GM23338 (cell line): ENCODE measurements at regions not wholly inside any gene's neighbourhood (a gene's known extent, or its start where the extent isn't known, plus 50 kb on each side); places are given as distances from the start of the nearest gene placed in this dataset.

Experiments
- ATAC-seq: fragments of 200-7000 bp; cut with Tn5 transposase; 3 replicates; pipeline ENCODE4 v1.9.1; 2020
- DNase-seq: peaks from one replicate; pipeline ENCODE4 v3.0.0-alpha.2; 2015; ENCODE audit warnings: low spot score
- H2AFZ ChIP-seq: fragments of 200-600 bp; sonication (generic); 2 replicates; pipeline ENCODE4 v1.8.0; 2016; ENCODE audit warnings: antibody characterized with exemption, mild to moderate bottlenecking, moderate library complexity
- H3F3A ChIP-seq: fragments of 200-600 bp; sonication (generic); replicated peaks from 2 replicates; pipeline ENCODE4 v1.8.0; 2017; ENCODE audit warnings: antibody characterized with exemption, mixed run types, low read depth
- H3K27ac ChIP-seq: fragments of 200-600 bp; sonication (generic); 2 replicates; pipeline ENCODE4 v1.6.1; 2016; ENCODE audit warnings: low read depth
- H3K27me3 ChIP-seq: fragments of 200-600 bp; sonication (generic); 2 replicates; pipeline ENCODE4 v1.8.0; 2016; ENCODE audit warnings: mild to moderate bottlenecking, mixed run types, moderate library complexity; ENCODE audit not compliant: insufficient read depth
- H3K36me3 ChIP-seq: fragments of 200-600 bp; sonication (generic); 2 replicates; pipeline ENCODE4 v1.8.0; 2016; ENCODE audit warnings: mild to moderate bottlenecking; ENCODE audit not compliant: insufficient read depth
- H3K4me1 ChIP-seq: fragments of 200-600 bp; sonication (generic); 2 replicates; pipeline ENCODE4 v1.8.0; 2016; ENCODE audit warnings: mild to moderate bottlenecking, moderate library complexity; ENCODE audit not compliant: insufficient read depth
- H3K4me2 ChIP-seq: fragments of 200-600 bp; sonication (generic); 2 replicates; pipeline ENCODE4 v1.7.1; 2017; ENCODE audit warnings: mixed run types
- H3K4me3 ChIP-seq: fragments of 200-600 bp; sonication (generic); 2 replicates; pipeline ENCODE4 v1.6.1; 2016; ENCODE audit warnings: mixed run types
- H3K79me2 ChIP-seq: fragments of 200-600 bp; sonication (generic); replicated peaks from 2 replicates; pipeline ENCODE4 v1.8.0; 2017; ENCODE audit warnings: mild to moderate bottlenecking; ENCODE audit not compliant: insufficient read depth
- H3K9me2 ChIP-seq: fragments of 200-600 bp; sonication (generic); 2 replicates; pipeline ENCODE4 v1.8.0; 2017; ENCODE audit not compliant: insufficient read depth
- H4K20me1 ChIP-seq: fragments of 200-600 bp; sonication (generic); replicated peaks from 2 replicates; pipeline ENCODE4 v1.8.0; 2017; ENCODE audit warnings: mild to moderate bottlenecking; ENCODE audit not compliant: insufficient read depth
- H3K27ac Mint-ChIP-seq: 2 replicates; pipeline ENCODE4 v1.8.0; 2020; ENCODE audit warnings: inconsistent platforms, mild to moderate bottlenecking, moderate library complexity, mixed read lengths
- H3K27me3 Mint-ChIP-seq: 3 replicates; pipeline ENCODE4 v1.8.0; 2022; ENCODE audit warnings: low read depth, mild to moderate bottlenecking, moderate library complexity, mixed read lengths, inconsistent platforms; ENCODE audit not compliant: insufficient read depth, poor library complexity
- H3K36me3 Mint-ChIP-seq: 3 replicates; pipeline ENCODE4 v1.8.0; 2021; ENCODE audit warnings: low read depth, mild to moderate bottlenecking, inconsistent platforms, moderate library complexity, mixed read lengths
- H3K4me1 Mint-ChIP-seq: 3 replicates; pipeline ENCODE4 v1.8.0; 2020; ENCODE audit warnings: mild to moderate bottlenecking, inconsistent platforms, mixed read lengths
- H3K4me3 Mint-ChIP-seq: 3 replicates; pipeline ENCODE4 v1.8.0; 2021; ENCODE audit warnings: moderate library complexity, mild to moderate bottlenecking, inconsistent platforms, mixed read lengths
- H3K9me3 Mint-ChIP-seq: 3 replicates; pipeline ENCODE4 v1.8.0; 2020; ENCODE audit warnings: moderate library complexity, mild to moderate bottlenecking, inconsistent platforms, mixed read lengths
- CREB1 ChIP-seq: fragments of 250-450 bp; sonication (Bioruptor Pico); IDR thresholded peaks from 2 replicates; pipeline ENCODE4 v1.5.0; 2020; ENCODE audit warnings: low read depth, mild to moderate bottlenecking, moderate library complexity
- CTCF ChIP-seq, 2 experiments: fragments of 200-600 bp in 1 of 2; sonication (generic) in 1 of 2; conservative IDR thresholded peaks; 2 replicates each; pipeline versions ENCODE4 v1.5.1 to v1.6.1; 2016 to 2017; ENCODE audit warnings: antibody characterized with exemption in 2 of 2, low read depth in 2 of 2, mild to moderate bottlenecking in 2 of 2, moderate library complexity in 1 of 2
- ETS1 ChIP-seq: IDR thresholded peaks from 2 replicates; pipeline ENCODE4 v1.6.1; 2016; ENCODE audit warnings: antibody characterized with exemption
- EZH2 ChIP-seq: fragments of 200-600 bp; sonication (generic); IDR thresholded peaks from one replicate; pipeline ENCODE4 v1.8.0; 2017; ENCODE audit warnings: antibody characterized with exemption, mild to moderate bottlenecking, low read depth; ENCODE audit not compliant: unreplicated experiment
- JUNB ChIP-seq: IDR thresholded peaks from one replicate; pipeline ENCODE4 v1.6.1; 2016; ENCODE audit warnings: antibody characterized with exemption; ENCODE audit not compliant: unreplicated experiment
- NANOG ChIP-seq: IDR thresholded peaks from 2 replicates; pipeline ENCODE4 v1.6.1; 2016; ENCODE audit warnings: antibody characterized with exemption, borderline replicate concordance
- POLR2AphosphoS5 ChIP-seq: IDR thresholded peaks from 2 replicates; pipeline ENCODE4 v1.6.1; 2016; ENCODE audit warnings: antibody characterized with exemption, low read depth
- REST ChIP-seq: IDR thresholded peaks from one replicate; pipeline ENCODE4 v1.6.1; 2018; ENCODE audit warnings: antibody characterized with exemption; ENCODE audit not compliant: unreplicated experiment
- STAT1 ChIP-seq: IDR thresholded peaks from one replicate; pipeline ENCODE4 v1.6.1; 2016; ENCODE audit warnings: antibody characterized with exemption; ENCODE audit not compliant: unreplicated experiment
- ZNF114 ChIP-seq: fragments of 250-450 bp; sonication (Bioruptor Pico); IDR thresholded peaks from 2 replicates; pipeline ENCODE4 v1.5.0; 2020; ENCODE audit warnings: mild to moderate bottlenecking, moderate library complexity
- ZNF331 ChIP-seq: fragments of 250-450 bp; sonication (Bioruptor Pico); IDR thresholded peaks from 2 replicates; pipeline ENCODE4 v1.5.0; 2020; ENCODE audit warnings: low read depth, mild to moderate bottlenecking, moderate library complexity
- ZNF462 ChIP-seq: fragments of 250-450 bp; sonication (Bioruptor Pico); IDR thresholded peaks from 2 replicates; pipeline ENCODE4 v1.5.0; 2020; ENCODE audit warnings: mild to moderate bottlenecking, moderate library complexity

- TF ChIP-seq CTCF (conservative IDR thresholded peaks at IDR 0.05; ENCODE audit: low read depth in 2 of 2) = no peak
- TF ChIP-seq STAT1 = no peak
- no peak for TF ChIP-seq ETS1
- no peak for TF ChIP-seq POLR2AphosphoS5
- TF ChIP-seq NANOG = no peak
- TF ChIP-seq EZH2 = no peak
These were observed 560.5 kb upstream of the PTCHD4 start (continued) for GRCh38 chr6:48671505-48671904.

- Histone ChIP-seq H3K9me2 (no peaks in the 10 kb centered on the region), H3K4me1 (no peaks in the 10 kb centered on the region), H2AFZ (no peak overlapping the region), H3K27ac (no peak overlapping the region), H3K27me3 (no peaks in the 10 kb centered on the region), H3K4me2 (no peak overlapping the region), H3F3A (no peaks in the 10 kb centered on the region), H4K20me1 (no peaks in the 10 kb centered on the region), H3K4me3 (no peak overlapping the region), H3K79me2 (no peaks in the 10 kb centered on the region), H3K36me3 (no peaks in the 10 kb centered on the region; the same call in none of the 2 replicates)
- Mint-ChIP-seq H3K36me3 (no peaks in the 10 kb centered on the region), H3K27me3 (no peaks in the 10 kb centered on the region), H3K9me3 (no peaks in the 10 kb centered on the region), H3K4me1 (no peaks in the 10 kb centered on the region), H3K27ac (no peak overlapping the region), H3K4me3 (no peak overlapping the region)
- no peak for DNase-seq
- ATAC-seq = no peak
- TF ChIP-seq JUNB (no peak), STAT1 (no peak), CREB1 (CRISPR knock-in tag) (no peak), ZNF462 (CRISPR knock-in tag) (no peak), ETS1 (no peak), EZH2 (no peak), ZNF114 (no peak), REST (no peak), NANOG (no peak), ZNF331 (no peak)
These were observed 559.5 kb upstream of the PTCHD4 start for GRCh38 chr6:48670546-48670945.
